GM18870 (cell line): ENCODE measurements at regions not wholly inside any gene's neighbourhood (a gene's known extent, or its start where the extent isn't known, plus 50 kb on each side); places are given as distances from the start of the nearest gene placed in this dataset.
A peak's percentile ranks its signal among the peaks of the same experiment; 100 is the strongest.
"Not testable (repeated sequence)": the region's sequence is repeated elsewhere in the genome, so short reads cannot be mapped to it uniquely, and the experiment has no call there.

Experiments
- ATAC-seq: cut with Tn5 transposase; IDR thresholded peaks from one replicate; pipeline ENCODE4 v1.9.1; 2021; ENCODE audit warnings: moderate library complexity; ENCODE audit not compliant: unreplicated experiment

GRCh38 chr13:79642596-79642995 lies 161.6 kb downstream of the NDFIP2 start:
- no peak for ATAC-seq

GRCh38 chr13:79637133-79637763 lies 156.3 kb downstream of the NDFIP2 start:
- no peak for ATAC-seq

- no peak for ATAC-seq
Measured at GRCh38 chr13:79631051-79631659, 150.2 kb downstream of the NDFIP2 start.

GRCh38 chr13:79628463-79628862 lies 147.5 kb downstream of the NDFIP2 start:
- ATAC-seq, result no peak

- no peak for ATAC-seq
Measured at GRCh38 chr13:79626924-79627323, 146.0 kb downstream of the NDFIP2 start.

GRCh38 chr13:79625517-79625916 lies 144.6 kb downstream of the NDFIP2 start:
- ATAC-seq, result no peak

- no peak for ATAC-seq
Measured at GRCh38 chr13:79621902-79622301, 140.9 kb downstream of the NDFIP2 start.

- ATAC-seq, result peak; percentile 40
Measured at GRCh38 chr13:79621449-79621848, 140.5 kb downstream of the NDFIP2 start.

- ATAC-seq, result no peak
Measured at GRCh38 chr13:79614250-79614918, 133.4 kb downstream of the NDFIP2 start.

GRCh38 chr13:79612604-79613003 lies 131.6 kb downstream of the NDFIP2 start:
- no peak for ATAC-seq

GRCh38 chr13:79607895-79608294 lies 126.9 kb downstream of the NDFIP2 start:
- ATAC-seq, result not testable (repeated sequence)
